Common myeloid progenitor, CD34-positive (primary cell): ENCODE measurements at regions not wholly inside any gene's neighbourhood (a gene's known extent, or its start where the extent isn't known, plus 50 kb on each side); places are given as distances from the start of the nearest gene placed in this dataset.

Source experiments
- CTCF ChIA-PET: fragments of 350-600 bp; sonication (Branson Sonifier 250); formaldehyde crosslinking; loops from one replicate; lab custom pipeline; 2021; ENCODE audit warnings: antibody characterized with exemption; lab: Charles Lee
- POLR2A ChIA-PET: fragments of 350-600 bp; sonication (Branson Sonifier 250); formaldehyde crosslinking; loops from one replicate; lab custom pipeline; 2021; ENCODE audit warnings: antibody characterized with exemption; lab: Charles Lee
- DNase-seq, 3 donors: peaks; one replicate each; pipeline versions ENCODE4 v3.0.0 to v3.0.0-alpha.2; 2013
- H3K27ac ChIP-seq, 2 experiments: 1 replicate in 1 of 2; 2 replicates in 1 of 2; pipeline ENCODE4 v1.7.0; 2013; ENCODE audit warnings: inconsistent platforms in 2 of 2, low read length in 2 of 2, mild to moderate bottlenecking in 2 of 2, low read depth in 1 of 2, moderate library complexity in 1 of 2; ENCODE audit not compliant: severe bottlenecking in 2 of 2, insufficient read depth in 1 of 2, poor library complexity in 1 of 2
- H3K27me3 ChIP-seq, 5 experiments: replicated peaks in 2 of 5; 1 replicate in 3 of 5; 2 replicates in 2 of 5; pipeline versions ENCODE4 v1.6.1 to v1.7.0; 2013; ENCODE audit warnings: low read length in 4 of 5, mild to moderate bottlenecking in 2 of 5, moderate library complexity in 2 of 5, inconsistent platforms in 1 of 5; ENCODE audit not compliant: insufficient read depth in 5 of 5, control insufficient read depth in 4 of 5
- H3K36me3 ChIP-seq, 4 experiments: 1 replicate in 2 of 4; 2 replicates in 2 of 4; pipeline versions ENCODE4 v1.6.1 to v1.7.0; 2013; ENCODE audit warnings: low read length in 3 of 4, control low read depth in 1 of 4, mild to moderate bottlenecking in 1 of 4; ENCODE audit not compliant: control insufficient read depth in 4 of 4, insufficient read depth in 4 of 4
- H3K4me1 ChIP-seq, 4 experiments: 1 replicate in 3 of 4; 2 replicates in 1 of 4; pipeline versions ENCODE4 v1.6.1 to v1.7.1; 2013; ENCODE audit warnings: low read length in 3 of 4, mild to moderate bottlenecking in 3 of 4, control low read depth in 1 of 4, inconsistent platforms in 1 of 4, moderate library complexity in 1 of 4; ENCODE audit not compliant: control insufficient read depth in 4 of 4, insufficient read depth in 4 of 4; ENCODE audit errors: control extremely low read depth in 1 of 4
- H3K4me3 ChIP-seq, 7 experiments: 1 replicate in 4 of 7; 2 replicates in 3 of 7; pipeline versions ENCODE4 v1.5.1 to v1.7.0; 2013; ENCODE audit warnings: mild to moderate bottlenecking in 7 of 7, low read length in 6 of 7, moderate library complexity in 6 of 7, inconsistent platforms in 2 of 7, low read depth in 2 of 7, control low read depth in 1 of 7; ENCODE audit not compliant: insufficient read depth in 4 of 7, control insufficient read depth in 1 of 7; ENCODE audit errors: extremely low read depth in 1 of 7
- H3K9me3 ChIP-seq, 5 experiments: 1 replicate in 4 of 5; 2 replicates in 1 of 5; pipeline versions ENCODE4 v1.6.1 to v1.7.1; 2013; ENCODE audit warnings: low read length in 4 of 5, mild to moderate bottlenecking in 2 of 5, inconsistent platforms in 1 of 5, low read depth in 1 of 5, moderate library complexity in 1 of 5; ENCODE audit not compliant: control insufficient read depth in 4 of 5, insufficient read depth in 2 of 5; ENCODE audit errors: control extremely low read depth in 1 of 5
- WGBS: methylation state at CpG from one replicate; pipeline ENCODE4 v1.1.5; 2013; ENCODE audit not compliant: insufficient coverage; 5-methylcytosine and 5-hydroxymethylcytosine counted together

GRCh38 chr7:156167987-156168386 is 355.7 kb upstream of the SHH start:
- H3K27ac ChIP-seq, result no peak overlapping the region
- 100% methylated on average over 3 of the region's 5 CpGs for WGBS
- no peak for DNase-seq
- H3K27me3 ChIP-seq, result peaks cover 0 to 10% (median 4%) of the 10 kb centered on the region in 5 experiments
- no peaks in the 10 kb centered on the region for H3K9me3 ChIP-seq
- no peaks in the 10 kb centered on the region for H3K4me1 ChIP-seq
- H3K4me3 ChIP-seq, result no peak overlapping the region
- ChIA-PET POLR2A (no interaction called here), CTCF (interaction anchor here (0.5 kb wide), 1 partner anchor 24 kb away, joined by 4 read pairs; no protein-coding TSS in a partner anchor)
- H3K36me3 ChIP-seq, result no peaks in the 10 kb centered on the region

GRCh38 chr7:156167417-156167807 is 355.1 kb upstream of the SHH start:
- Histone ChIP-seq H3K27ac (no peak overlapping the region), H3K27me3 (peaks cover 0 to 9% (median 1%) of the 10 kb centered on the region in 5 experiments), H3K4me1 (no peaks in the 10 kb centered on the region), H3K9me3 (no peaks in the 10 kb centered on the region), H3K36me3 (no peaks in the 10 kb centered on the region), H3K4me3 (no peak overlapping the region)
- DNase-seq, result no peak
- ChIA-PET CTCF (no interaction called here), POLR2A (no interaction called here)
- WGBS, result 91% methylated on average over 10 of the region's 10 CpGs

GRCh38 chr7:156166692-156167416 is 354.6 kb upstream of the SHH start:
- no peak overlapping the region for H3K27ac ChIP-seq
- H3K4me3 ChIP-seq, result no peak overlapping the region
- ChIA-PET POLR2A (no interaction called here), CTCF (no interaction called here)
- DNase-seq, result no peak
- peaks cover 0 to 9% (median under 1%) of the 10 kb centered on the region in 5 experiments for H3K27me3 ChIP-seq
- WGBS, result 91% methylated on average over 11 of the region's 12 CpGs
- H3K9me3 ChIP-seq, result no peaks in the 10 kb centered on the region
- no peaks in the 10 kb centered on the region for H3K36me3 ChIP-seq
- no peaks in the 10 kb centered on the region for H3K4me1 ChIP-seq

GRCh38 chr7:156163747-156164146 is 351.5 kb upstream of the SHH start:
- DNase-seq, result no peak
- peaks cover 0 to 4% (median 0%) of the 10 kb centered on the region in 5 experiments for H3K9me3 ChIP-seq
- ChIA-PET POLR2A (no interaction called here), CTCF (no interaction called here)
- H3K36me3 ChIP-seq, result no peaks in the 10 kb centered on the region
- peaks cover 0 to 10% (median 2%) of the 10 kb centered on the region in 5 experiments for H3K27me3 ChIP-seq
- 91% methylated on average over 3 of the region's 3 CpGs for WGBS
- no peak overlapping the region for H3K27ac ChIP-seq
- no peaks in the 10 kb centered on the region for H3K4me1 ChIP-seq
- no peak overlapping the region for H3K4me3 ChIP-seq

- Histone ChIP-seq H3K9me3 (peaks cover 0 to 4% (median 0%) of the 10 kb centered on the region in 5 experiments), H3K27me3 (peaks cover 0 to 10% (median 2%) of the 10 kb centered on the region in 5 experiments), H3K36me3 (no peaks in the 10 kb centered on the region), H3K27ac (no peak overlapping the region), H3K4me3 (no peak overlapping the region), H3K4me1 (no peaks in the 10 kb centered on the region)
- CTCF ChIA-PET, result no interaction called here
- no peak for DNase-seq
- whole genome bisulfite sequencing, result 85% methylated on average over 7 of the region's 9 CpGs
- POLR2A ChIA-PET, result no interaction called here
Measured at GRCh38 chr7:156162451-156162850, 350.2 kb upstream of the SHH start.

GRCh38 chr7:156160811-156161210 is 348.5 kb upstream of the SHH start:
- no peaks in the 10 kb centered on the region for H3K4me1 ChIP-seq
- WGBS, result 45% methylated on average over 9 of the region's 15 CpGs
- CTCF ChIA-PET, result no interaction called here

GRCh38 chr7:156158693-156159092 is 346.4 kb upstream of the SHH start:
- H3K9me3 ChIP-seq, result peaks cover 0 to 4% (median 0%) of the 10 kb centered on the region in 5 experiments
- no peaks in the 10 kb centered on the region for H3K4me1 ChIP-seq
- H3K4me3 ChIP-seq, result no peak overlapping the region
- H3K27me3 ChIP-seq, result peaks cover 0 to 6% (median 2%) of the 10 kb centered on the region in 5 experiments
- 93% methylated on average over 6 of the region's 11 CpGs for WGBS
- ChIA-PET POLR2A (no interaction called here), CTCF (no interaction called here)
- no peak for DNase-seq
- no peak overlapping the region for H3K27ac ChIP-seq
- H3K36me3 ChIP-seq, result no peaks in the 10 kb centered on the region

More at GRCh38 chr7:156160811-156161210, 348.5 kb upstream of the SHH start:
- POLR2A ChIA-PET, result no interaction called here
- no peak for DNase-seq
- Histone ChIP-seq H3K4me3 (no peak overlapping the region), H3K27me3 (peaks cover 0 to 10% (median 2%) of the 10 kb centered on the region in 5 experiments), H3K9me3 (peaks cover 0 to 4% (median 0%) of the 10 kb centered on the region in 5 experiments), H3K27ac (no peak overlapping the region), H3K36me3 (no peaks in the 10 kb centered on the region)
